ENCODE measurements at regions not wholly inside any gene's neighbourhood (a gene's known extent, or its start where the extent isn't known, plus 50 kb on each side); places are given as distances from the start of the nearest gene placed in this dataset.
"Not testable (repeated sequence)": the region's sequence is repeated elsewhere in the genome, so short reads cannot be mapped to it uniquely, and the experiment has no call there.

DNA sequence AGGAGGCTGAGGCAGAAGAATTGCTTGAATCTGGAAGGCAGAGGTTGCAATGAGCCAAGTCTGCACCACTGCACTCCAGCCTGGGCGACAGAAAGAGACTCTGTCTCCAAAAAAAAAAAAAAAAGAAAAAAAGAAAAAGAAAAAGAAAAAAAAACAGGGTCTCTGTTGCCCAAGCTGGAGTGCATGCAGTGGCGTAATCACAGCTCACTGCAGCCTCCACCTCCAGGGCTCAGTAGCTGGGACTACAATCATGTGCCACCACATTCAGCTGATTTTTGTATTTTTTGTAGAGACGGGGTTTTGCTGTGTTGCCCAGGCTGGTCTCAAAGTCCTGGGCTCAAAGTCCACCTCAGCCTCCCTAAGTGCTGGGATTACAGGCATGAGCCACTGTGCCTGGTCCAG is 94.0 kb upstream of the SERTAD2 start (continued):
- TF ChIP-seq KAT8 (CRISPR knock-in tag; IDR thresholded peaks at IDR 0.05): peak; percentile 58; the same call in 1 of the 2 replicates
- TF ChIP-seq ZNF563 (CRISPR knock-in tag; IDR thresholded peaks at IDR 0.05): 0 out of 2 replicates have a peak, but pooled peaks have one; percentile 31
- TF ChIP-seq KDM6A (CRISPR knock-in tag; IDR thresholded peaks at IDR 0.05; ENCODE audit: low read depth): 0 out of 2 replicates have a peak, but pooled peaks have one; percentile 37
- peak; percentile 41; the same call in 1 of the 2 replicates for TF ChIP-seq ESRRA (CRISPR knock-in tag; IDR thresholded peaks at IDR 0.05; ENCODE audit: low read depth)
- TF ChIP-seq ZNF460 (CRISPR knock-in tag; IDR thresholded peaks at IDR 0.05; ENCODE audit: borderline replicate concordance): peak; percentile 16; the same call in 1 of the 2 replicates
- TF ChIP-seq, protein P1, sequence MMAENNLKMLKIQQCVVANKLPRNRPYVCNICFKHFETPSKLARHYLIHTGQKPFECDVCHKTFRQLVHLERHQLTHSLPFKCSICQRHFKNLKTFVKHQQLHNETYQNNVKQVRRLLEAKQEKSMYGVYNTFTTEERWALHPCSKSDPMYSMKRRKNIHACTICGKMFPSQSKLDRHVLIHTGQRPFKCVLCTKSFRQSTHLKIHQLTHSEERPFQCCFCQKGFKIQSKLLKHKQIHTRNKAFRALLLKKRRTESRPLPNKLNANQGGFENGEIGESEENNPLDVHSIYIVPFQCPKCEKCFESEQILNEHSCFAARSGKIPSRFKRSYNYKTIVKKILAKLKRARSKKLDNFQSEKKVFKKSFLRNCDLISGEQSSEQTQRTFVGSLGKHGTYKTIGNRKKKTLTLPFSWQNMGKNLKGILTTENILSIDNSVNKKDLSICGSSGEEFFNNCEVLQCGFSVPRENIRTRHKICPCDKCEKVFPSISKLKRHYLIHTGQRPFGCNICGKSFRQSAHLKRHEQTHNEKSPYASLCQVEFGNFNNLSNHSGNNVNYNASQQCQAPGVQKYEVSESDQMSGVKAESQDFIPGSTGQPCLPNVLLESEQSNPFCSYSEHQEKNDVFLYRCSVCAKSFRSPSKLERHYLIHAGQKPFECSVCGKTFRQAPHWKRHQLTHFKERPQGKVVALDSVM (CRISPR knock-in tag; IDR thresholded peaks at IDR 0.05): peak; percentile 46; the same call in 1 of the 2 replicates
- peak in 1 of 2 experiments; percentile 33; a peak in 1 of 4 replicates for TF ChIP-seq EP300 (IDR thresholded peaks at IDR 0.05; ENCODE audit: low read depth in 2 of 2, low read length in 2 of 2)
- not testable (repeated sequence) for TF ChIP-seq EP300 (CRISPR knock-in tag; IDR thresholded peaks at IDR 0.05; ENCODE audit: borderline replicate concordance); SOX6 (IDR thresholded peaks at IDR 0.05)
- TF ChIP-seq ZNF12 (CRISPR knock-in tag; IDR thresholded peaks at IDR 0.05): peak; percentile 24; the same call in 1 of the 2 replicates
- peak; percentile 65 for TF ChIP-seq SOX6 (CRISPR knock-in tag; IDR thresholded peaks at IDR 0.05)
- peak; percentile 51 for TF ChIP-seq XRCC5 (optimal IDR thresholded peaks at IDR 0.05; ENCODE audit: low read length)
- TF ChIP-seq PAXIP1 (CRISPR knock-in tag; conservative IDR thresholded peaks at IDR 0.05): peak; percentile 73
- TF ChIP-seq KAT7 (CRISPR knock-in tag; IDR thresholded peaks at IDR 0.05; ENCODE audit: borderline replicate concordance): peak; percentile 72; the same call in 1 of the 2 replicates
- TF ChIP-seq ZNF124 (CRISPR knock-in tag; IDR thresholded peaks at IDR 0.05): 0 out of 2 replicates have a peak, but pooled peaks have one; percentile 14
- TF ChIP-seq FOXP4 (CRISPR knock-in tag; IDR thresholded peaks at IDR 0.05): 0 out of 2 replicates have a peak, but pooled peaks have one; percentile 32
- peak; percentile 56; the same call in 1 of the 2 replicates for TF ChIP-seq PHF21A (CRISPR knock-in tag; IDR thresholded peaks at IDR 0.05)
- TF ChIP-seq, protein P2, sequence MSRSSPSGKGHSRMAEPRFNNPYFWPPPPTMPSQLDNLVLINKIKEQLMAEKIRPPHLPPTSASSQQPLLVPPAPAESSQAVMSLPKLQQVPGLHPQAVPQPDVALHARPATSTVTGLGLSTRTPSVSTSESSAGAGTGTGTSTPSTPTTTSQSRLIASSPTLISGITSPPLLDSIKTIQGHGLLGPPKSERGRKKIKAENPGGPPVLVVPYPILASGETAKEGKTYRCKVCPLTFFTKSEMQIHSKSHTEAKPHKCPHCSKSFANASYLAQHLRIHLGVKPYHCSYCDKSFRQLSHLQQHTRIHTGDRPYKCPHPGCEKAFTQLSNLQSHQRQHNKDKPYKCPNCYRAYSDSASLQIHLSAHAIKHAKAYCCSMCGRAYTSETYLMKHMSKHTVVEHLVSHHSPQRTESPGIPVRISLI (CRISPR knock-in tag; IDR thresholded peaks at IDR 0.05; ENCODE audit: borderline replicate concordance): peak; percentile 87
- TF ChIP-seq ZFP36L1 (CRISPR knock-in tag; IDR thresholded peaks at IDR 0.05): peak; percentile 58; the same call in 1 of the 2 replicates
- peak; percentile 39; the same call in 1 of the 2 replicates for TF ChIP-seq MYC (CRISPR knock-in tag; IDR thresholded peaks at IDR 0.05; ENCODE audit: borderline replicate concordance)
- TF ChIP-seq TEAD3 (CRISPR knock-in tag; optimal IDR thresholded peaks at IDR 0.05; ENCODE audit: borderline replicate concordance): peak; percentile 64

Measured in HepG2 (cell line).